NCI-H1417 (cell line): ENCODE measurements at regions not wholly inside any gene's neighbourhood (a gene's known extent, or its start where the extent isn't known, plus 50 kb on each side); places are given as distances from the start of the nearest gene placed in this dataset.

Source experiments
- DNase-seq, 3 experiments: peaks; one replicate each; lab custom pipeline; 2025; lab: John Stamatoyannopoulos, UW

DNA sequence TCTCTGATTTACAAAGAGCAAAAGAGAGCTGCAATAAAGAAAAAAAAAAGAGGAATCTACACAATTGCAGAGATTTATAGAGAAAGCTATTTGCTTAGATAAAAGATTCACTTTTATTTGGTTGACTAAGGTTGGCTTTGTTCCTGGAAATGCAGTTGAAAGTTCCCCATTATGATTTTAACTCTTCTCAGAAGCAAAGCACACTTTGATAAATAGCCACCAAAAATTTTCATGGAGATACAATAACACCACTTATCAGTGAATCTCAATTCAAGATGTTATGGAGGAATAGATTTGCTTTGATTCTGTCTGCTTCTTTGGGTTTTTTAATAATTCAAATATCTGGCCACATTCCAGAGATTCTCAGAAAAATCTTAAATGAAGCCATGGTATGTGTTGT, 88.5 kb upstream of the ANO3 start:
- no peak for DNase-seq

GRCh38 chr11:26244207-26244606, 87.7 kb upstream of the ANO3 start:
- no peak for DNase-seq

GRCh38 chr11:26245046-26245445, 86.9 kb upstream of the ANO3 start:
- DNase-seq = no peak

- no peak for DNase-seq
These were observed 84.6 kb upstream of the ANO3 start for GRCh38 chr11:26247340-26247739.

GRCh38 chr11:26248661-26249060, 83.3 kb upstream of the ANO3 start:
- no peak for DNase-seq

GRCh38 chr11:26254378-26254777, 77.6 kb upstream of the ANO3 start:
- no peak for DNase-seq

DNA sequence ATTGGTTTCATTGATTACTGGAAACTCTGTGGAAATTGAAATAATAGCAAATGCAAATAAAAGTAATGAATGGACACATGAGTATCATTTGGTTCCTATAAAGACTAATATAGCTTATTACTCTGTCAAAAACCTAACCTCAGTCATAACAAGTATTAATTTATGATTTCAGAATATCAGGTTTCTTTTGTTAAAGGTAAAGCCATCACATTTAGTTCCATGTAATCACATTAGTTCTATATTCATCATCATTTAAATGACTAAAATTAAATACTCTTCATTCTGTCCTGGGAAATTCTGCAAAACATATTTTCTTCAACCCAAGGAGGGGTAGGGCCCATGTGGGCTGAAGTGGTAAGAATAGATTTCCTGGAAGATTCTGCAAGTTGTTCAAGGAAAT, 68.2 kb upstream of the ANO3 start:
- DNase-seq = no peak

GRCh38 chr11:26264266-26264665, 67.7 kb upstream of the ANO3 start:
- no peak for DNase-seq

DNA sequence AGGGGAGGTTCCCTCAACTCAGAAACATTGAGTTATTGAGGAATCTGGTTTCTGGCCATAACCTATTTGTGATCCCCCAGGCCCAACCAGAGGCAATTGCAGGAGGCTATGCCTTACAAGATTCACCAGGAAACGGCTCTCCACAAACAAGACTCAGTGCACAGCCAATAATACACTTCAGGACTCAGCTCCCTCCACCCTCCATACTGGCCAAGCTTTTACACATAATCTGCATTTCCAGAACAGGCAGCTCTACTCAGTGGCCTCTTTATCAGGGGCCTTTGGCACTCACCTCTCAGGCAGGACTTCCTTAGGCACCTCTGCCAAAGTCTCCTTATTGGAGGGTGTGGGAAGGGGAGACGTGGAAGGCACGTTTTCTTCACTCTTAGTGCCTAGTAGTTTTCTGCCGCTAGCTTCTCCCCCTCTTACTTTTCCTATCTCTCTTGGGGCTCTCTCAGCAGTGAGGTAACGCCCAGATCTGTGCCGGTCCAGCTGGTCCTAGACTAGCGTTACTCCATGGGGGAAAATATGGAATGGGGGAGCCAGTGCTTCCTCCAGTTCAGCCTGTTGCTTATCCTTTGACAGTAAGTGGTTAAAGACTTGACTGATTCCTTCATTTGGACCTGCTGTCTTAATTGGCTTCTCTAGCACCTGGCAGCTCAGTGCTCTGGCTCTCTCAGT, 62.8 kb upstream of the ANO3 start:
- DNase-seq = no peak

GRCh38 chr11:26271666-26272065, 60.3 kb upstream of the ANO3 start:
- DNase-seq = no peak

- DNase-seq = peak; percentile 13 to 80 (median 77)
These were observed 55.0 kb upstream of the ANO3 start for GRCh38 chr11:26276798-26277424.

DNA sequence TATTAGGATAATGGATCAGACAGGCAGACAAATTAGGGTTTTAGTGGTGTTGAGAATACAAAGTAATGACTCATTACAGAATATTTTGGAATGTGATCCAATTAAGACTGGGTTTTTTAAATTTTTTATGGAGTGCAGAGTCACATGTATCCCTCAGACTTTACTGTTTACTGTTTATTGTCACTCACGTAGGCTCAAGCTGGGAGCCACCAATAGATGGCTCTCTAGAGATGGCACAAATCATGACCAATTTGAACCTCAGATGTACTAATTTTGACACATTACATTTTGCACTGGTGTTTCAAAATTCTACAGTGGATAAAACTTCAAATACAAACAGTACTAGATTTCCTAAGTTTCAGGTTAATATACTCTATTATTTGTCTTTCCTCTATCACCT, 53.6 kb upstream of the ANO3 start:
- DNase-seq = peak in 1 of 3 experiments; percentile 9
